GM10266 (cell line): ENCODE measurements at regions not wholly inside any gene's neighbourhood (a gene's known extent, or its start where the extent isn't known, plus 50 kb on each side); places are given as distances from the start of the nearest gene placed in this dataset.

ENCODE experiments used
- DNase-seq: peaks from one replicate; pipeline ENCODE4 v3.0.0; 2012; ENCODE audit errors: extremely low spot score
- CTCF ChIP-seq: IDR thresholded peaks from 2 replicates; pipeline ENCODE4 v1.5.1; 2012; ENCODE audit warnings: mild to moderate bottlenecking, low read depth; ENCODE audit not compliant: control insufficient read depth, insufficient read depth; ENCODE audit errors: missing control alignments

DNA sequence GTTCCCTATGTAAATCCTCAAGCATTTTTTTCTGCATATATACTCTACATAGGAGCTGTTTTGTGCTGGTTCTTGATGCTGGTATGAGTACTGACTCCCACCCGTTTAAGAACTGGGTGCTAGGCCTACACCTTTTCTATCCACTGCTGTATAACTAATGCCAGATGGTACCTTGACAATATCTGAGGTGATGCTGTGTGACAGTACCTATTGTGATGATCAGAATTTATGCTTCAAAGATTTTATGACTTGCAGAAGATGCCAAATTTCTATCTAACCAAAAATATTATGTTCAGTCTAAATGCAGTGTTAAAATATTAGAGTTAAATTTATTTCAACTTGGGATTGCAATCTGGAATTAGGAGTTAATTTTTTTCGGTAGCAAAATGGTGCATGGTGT is 272.3 kb upstream of the NOVA1 start:
- no peak for TF ChIP-seq CTCF

DNA sequence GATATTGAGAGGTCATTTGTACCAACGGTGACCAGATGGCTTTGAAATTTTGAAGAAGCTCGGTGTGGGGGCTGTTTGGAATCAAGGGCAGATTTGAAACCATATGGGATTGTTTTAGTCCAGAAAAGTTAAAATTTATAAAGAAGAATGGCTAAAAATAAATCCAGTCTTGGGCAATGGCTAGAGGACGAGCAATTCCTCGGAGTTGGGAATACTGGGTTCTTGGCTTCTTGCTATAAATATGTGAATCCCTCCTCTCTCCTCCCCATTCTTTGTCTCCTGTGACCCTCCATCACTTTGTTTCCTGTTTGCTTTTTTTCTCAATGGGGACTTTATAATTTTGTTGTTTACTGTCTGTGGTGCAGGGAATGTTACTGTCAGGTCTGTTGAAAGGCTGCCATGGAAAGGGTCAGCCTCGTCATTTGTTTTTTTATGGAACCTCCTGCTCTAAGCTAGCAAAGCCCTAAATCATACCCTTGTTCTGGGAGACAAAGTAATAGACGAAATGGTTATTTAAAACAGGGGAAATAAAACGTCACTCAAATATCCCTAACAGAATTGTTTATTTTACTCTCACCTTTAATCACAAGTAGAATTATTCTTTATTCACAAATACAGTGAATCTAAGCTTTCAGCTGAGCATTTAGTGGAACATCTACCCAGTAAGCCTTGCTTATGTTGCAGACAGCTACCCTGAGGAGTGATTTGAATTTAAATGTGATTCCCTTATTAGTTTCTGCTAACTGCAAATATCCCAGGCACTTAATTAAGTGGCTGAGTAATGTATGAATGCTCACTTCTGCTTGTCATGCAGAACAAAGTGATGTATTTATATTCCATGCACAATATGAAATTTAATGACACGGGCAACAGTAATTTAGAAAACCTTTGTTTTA is 273.1 kb upstream of the NOVA1 start:
- no peak for DNase-seq
- no peak for TF ChIP-seq CTCF

More for the DNA sequence above, 272.3 kb upstream of the NOVA1 start:
- DNase-seq = no peak

DNA sequence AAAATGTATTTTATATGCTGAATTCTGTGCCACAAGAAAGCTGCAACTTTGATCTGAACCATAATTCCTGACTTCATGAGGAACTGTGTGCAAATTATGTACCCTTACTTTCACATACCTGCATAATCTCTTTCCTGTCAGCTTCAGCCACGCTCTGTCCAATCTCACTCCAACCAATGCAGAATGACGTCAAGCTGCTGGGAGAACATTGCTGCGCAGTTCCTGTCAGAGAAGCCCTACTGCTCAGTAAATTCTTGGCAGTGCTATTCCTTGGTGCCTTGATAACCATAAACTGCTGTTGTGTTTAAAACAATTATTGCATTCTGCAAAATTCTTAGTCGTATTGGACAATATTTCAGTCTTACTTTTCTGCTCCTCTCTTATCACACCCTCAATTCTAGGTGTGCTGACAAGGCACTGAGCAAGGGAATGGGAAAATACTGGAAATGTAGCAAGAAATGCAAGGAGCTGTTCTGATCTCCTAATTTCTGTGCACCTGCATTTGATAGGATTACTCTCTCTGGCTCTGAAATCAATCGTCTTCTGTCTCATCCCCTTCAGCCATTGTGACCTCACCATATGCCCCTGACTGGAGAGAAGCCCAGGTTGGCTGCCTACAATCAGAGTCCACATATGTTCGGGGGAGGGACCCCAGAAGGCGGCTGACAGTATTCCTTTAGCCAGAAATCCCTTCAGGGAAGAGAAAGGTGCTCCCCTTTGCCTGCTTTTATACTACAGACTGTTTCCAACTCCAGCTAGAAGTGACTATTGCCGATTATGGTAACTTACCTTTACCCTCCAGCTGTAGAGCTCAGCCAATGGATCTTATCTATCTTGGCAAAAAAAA is 274.9 kb upstream of the NOVA1 start:
- DNase-seq = no peak
- no peak for TF ChIP-seq CTCF

DNA sequence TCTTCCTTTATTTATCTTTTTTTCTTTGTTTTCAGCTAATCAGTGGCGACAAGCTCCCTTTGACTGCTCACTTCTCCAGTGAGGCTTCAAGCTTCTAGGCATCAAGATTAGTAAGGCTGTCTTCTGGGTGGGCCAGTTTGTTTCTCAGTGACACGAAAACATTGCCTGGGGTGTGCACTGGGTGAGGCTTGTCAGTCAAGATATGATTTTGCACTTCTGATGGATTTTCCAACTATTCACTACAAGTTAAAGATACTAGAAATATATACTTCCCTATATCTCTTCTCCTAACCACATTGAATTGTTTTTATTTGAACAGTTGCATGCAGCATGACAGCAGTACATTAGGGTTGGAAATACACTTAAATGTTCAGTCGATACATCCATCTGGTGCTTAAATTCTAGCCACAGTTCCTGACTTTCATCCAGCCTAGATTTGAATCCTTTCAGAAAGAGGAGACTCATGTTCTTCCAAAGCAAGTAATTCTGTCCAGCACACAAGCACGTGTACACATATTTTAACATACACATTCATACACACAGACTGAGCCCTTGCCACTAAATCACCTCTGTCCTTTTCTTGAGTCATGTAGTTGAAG is 275.6 kb upstream of the NOVA1 start:
- no peak for DNase-seq
- TF ChIP-seq CTCF = no peak

- DNase-seq = no peak
- TF ChIP-seq CTCF = no peak
These were observed 290.0 kb upstream of the NOVA1 start for GRCh38 chr14:26887847-26888246.

DNA sequence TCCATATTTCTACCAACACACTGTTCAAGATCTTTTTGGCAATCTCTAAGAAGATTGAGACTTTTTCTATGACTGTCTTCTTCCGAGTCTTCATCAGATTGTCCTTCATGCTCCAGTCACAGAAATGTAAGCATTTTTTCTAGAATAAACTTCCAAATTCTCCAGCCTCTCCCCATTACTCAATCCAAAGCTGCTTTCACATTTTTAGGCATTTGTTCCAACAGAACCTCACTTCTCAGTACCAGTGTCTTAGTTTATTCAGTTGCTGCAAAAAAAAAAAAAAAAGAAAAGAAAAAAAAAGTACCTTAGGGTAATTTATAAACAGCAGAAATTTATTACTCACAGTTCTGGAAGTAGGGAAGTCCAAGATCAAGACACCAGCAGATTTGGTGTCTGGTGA is 290.8 kb upstream of the NOVA1 start:
- TF ChIP-seq CTCF = no peak
- DNase-seq = no peak

- no peak for TF ChIP-seq CTCF
- no peak for DNase-seq
These were observed 298.6 kb upstream of the NOVA1 start for GRCh38 chr14:26896447-26896846.
